Frontal cortex (tissue), 3 donors: ENCODE measurements at regions not wholly inside any gene's neighbourhood (a gene's known extent, or its start where the extent isn't known, plus 50 kb on each side); places are given as distances from the start of the nearest gene placed in this dataset.
"Not testable (repeated sequence)": the region's sequence is repeated elsewhere in the genome, so short reads cannot be mapped to it uniquely, and the experiment has no call there.

Source experiments
- DNase-seq, 2 donors: peaks; one replicate each; pipeline ENCODE4 v3.0.0; 2012; ENCODE audit warnings: low spot score in 2 of 2
- FAIRE-seq: peaks from 2 replicates; lab custom pipeline; 2012; peaks lifted over from hg19 to GRCh38; lab: Jason Lieb, UNC
- donor health status: control.
- donor health status: control.
- donor health status: control.

DNA sequence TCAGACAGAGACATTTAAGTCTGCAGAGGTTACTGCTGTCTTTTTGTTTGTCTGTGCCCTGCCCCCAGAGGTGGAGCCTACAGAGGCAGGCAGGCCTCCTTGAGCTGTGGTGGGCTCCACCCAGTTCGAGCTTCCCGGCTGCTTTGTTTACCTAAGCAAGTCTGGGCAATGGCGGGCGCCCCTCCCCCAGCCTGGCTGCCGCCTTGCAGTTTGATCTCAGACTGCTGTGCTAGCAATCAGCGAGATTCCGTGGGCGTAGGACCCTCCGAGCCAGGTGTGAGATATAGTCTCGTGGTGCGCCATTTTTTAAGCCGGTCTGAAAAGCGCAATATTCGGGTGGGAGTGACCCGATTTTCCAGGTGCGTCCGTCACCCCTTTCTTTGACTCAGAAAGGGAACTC is 245.0 kb upstream of the CDH2 start:
- not testable (repeated sequence) for DNase-seq, FAIRE-seq

DNA sequence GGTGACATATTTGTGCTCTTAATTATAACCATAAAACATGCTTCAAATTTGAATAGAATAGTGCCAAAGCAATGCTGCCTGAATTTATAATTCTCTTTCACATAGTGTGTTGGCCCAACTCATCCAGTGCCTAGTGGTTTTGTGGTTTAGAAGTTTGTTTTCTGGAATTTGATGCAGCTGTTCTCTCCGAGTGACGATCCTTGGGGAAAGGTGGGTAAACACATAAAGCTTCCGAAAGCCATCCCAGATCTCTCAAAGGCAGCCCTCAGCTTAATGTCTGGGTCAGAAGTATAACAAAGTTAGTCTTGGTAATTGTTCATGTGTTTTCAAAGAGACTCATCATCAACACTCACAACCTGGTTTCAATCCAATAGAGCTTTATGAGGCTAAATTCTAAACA is 235.6 kb upstream of the CDH2 start:
- DNase-seq: no peak
- FAIRE-seq: no peak

DNA sequence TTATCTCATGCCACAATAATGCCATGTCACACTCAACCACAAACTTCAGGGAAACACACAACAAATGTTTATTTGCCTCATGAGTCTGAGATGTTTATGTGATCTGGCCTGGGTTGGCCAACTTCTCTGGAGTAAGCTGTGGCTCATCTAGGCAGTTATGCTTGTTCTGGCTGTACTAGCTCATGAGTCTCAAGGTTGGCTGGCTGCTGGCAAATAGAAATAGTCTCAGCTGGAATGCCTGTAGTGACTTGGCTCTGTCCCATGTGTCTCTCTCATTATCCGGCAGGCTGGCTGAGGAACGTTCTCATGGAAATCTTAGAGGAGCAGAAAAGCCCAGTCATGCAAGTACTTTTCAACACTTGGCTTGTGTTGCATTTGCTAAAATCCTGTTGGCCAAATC is 234.9 kb upstream of the CDH2 start:
- DNase-seq (no peak), FAIRE-seq (no peak)

DNA sequence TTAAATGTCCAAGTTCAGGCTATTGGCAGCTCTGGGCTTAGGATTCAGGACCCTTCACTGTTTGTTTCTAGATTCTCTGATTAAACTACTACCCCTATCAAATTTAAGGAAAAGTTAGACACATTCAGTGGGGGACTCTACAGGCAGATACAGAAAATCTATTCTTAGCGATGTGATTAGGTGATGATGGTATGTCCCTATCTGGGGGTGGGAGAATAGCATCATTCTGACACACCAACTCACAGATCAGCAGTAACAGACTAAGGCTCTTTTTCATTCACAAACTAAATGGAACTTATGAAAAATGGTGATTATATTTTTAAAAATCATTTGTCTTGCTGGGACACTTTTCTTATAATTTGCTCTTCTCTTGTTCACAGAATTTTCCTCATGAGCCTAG is 232.9 kb upstream of the CDH2 start:
- DNase-seq (no peak), FAIRE-seq (no peak)

DNA sequence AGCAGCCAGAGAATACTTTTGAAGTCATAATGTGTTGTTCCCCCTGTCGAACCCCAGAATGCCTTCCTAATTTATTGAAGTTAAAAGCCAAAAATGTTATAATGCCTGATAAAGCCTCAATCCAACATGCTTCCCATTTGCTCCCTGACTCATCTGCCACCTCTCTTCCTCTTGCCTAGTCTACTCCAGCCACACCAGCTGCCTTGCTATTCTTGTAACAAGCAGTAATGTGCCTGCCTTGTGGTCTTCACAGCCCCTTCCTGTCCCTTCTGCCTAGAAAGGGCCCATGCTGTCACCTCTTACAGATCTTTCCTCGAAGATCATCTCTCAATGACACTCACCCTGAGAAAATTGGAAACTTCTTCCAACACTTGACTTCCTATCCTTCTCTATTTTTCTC is 231.6 kb upstream of the CDH2 start:
- no peak for DNase-seq
- FAIRE-seq: no peak

DNA sequence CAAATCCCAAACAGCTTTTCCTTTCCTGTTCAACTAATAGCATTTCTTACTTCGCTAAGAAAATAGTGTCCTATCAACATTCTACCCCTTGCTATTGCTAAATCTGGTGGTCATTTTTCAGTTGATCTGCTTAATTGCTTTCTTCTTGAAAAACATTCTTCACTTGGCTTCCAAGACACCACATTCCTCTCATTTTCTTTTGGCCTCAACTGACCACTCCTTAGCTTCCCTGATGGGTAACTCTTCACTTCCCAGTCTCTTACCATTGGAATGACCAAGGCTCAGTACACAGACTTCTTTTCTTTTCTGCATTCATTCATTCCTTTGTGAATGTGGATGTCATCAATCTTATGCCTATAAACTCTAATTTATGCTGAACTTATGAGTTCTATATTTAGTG is 230.8 kb upstream of the CDH2 start:
- FAIRE-seq: no peak
- no peak for DNase-seq

DNA sequence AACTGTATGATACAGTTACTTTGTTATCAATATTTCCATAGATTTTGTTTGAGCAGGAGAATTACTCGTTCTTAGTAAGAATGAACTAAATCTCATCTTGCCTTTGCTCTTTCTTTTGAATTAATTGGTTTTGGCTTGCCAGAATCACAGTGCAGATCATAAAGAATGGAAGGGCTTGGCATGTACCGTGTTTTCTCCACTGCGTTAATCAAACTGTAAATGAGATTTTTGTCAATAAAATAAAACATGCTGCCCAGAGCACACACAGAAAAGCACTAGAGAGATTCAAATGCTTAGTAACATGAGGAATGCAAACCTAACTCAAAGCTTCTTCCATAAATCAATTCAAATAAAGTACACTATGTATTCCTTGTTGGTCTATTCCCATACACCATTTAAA is 229.6 kb upstream of the CDH2 start:
- FAIRE-seq (no peak), DNase-seq (no peak)

DNA sequence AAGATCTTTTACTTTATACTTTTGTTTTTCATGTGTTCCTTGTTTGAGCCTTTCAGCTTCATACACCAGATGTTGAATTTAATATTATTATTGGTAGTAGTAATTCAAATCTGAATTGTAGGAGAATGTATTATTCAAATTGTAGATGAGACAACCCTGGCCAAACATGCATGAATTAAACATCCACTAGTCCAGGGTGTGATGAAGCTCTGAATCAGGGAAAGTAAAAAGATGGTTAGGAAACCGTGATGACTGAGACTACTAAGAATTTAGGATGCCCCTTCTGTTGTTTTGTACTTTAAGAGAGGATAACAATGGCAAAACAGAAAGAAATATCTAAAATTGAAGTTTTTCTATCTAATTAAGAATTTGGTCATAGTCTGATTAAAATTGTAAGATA is 227.8 kb upstream of the CDH2 start:
- DNase-seq (no peak), FAIRE-seq (no peak)

DNA sequence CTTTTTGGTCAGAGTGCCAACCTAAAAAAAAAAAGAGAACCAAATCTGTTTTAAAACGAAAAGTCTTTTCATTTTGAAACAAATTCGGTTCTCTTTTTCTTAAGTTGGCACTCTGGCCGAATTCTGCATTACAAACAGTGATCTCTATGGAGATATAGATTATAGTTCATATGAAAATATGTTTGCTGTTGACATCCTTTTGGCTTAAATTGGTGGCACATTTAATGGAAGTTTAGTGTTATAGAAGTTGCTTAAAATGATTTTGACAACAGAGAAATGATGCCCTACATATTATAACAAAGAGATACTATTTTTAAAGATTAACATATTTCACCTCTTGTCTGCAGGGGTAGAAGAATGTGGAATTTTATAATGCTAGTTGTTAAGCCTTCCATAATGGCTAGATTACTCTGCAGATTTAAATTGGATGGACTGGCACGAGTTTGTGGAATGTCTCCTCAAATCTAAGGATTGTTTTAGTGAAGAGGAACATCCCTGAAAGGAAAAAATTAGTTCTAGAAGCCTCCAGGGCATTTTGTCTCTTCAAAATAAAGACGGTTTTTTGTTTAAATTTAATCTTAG is 222.9 kb upstream of the CDH2 start:
- DNase-seq: no peak
- FAIRE-seq: no peak

DNA sequence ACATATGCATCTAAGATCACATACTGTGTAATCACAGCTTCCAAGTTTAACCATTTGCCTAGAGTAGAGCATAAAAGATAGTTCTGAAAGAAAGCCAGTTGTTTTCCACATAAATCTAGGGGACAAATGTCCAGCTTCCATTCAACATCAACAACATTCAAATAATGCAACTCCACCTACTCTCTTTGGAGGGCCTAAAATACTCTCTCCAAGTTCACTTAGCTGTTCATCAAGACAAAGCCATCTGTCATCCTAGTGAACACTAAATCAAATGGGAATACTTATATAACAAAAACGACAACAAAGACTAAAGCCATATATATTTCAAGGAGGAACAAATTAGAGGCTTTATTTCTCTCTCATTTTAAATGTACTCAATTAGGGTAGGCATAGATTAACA is 221.5 kb upstream of the CDH2 start:
- no peak for FAIRE-seq

DNA sequence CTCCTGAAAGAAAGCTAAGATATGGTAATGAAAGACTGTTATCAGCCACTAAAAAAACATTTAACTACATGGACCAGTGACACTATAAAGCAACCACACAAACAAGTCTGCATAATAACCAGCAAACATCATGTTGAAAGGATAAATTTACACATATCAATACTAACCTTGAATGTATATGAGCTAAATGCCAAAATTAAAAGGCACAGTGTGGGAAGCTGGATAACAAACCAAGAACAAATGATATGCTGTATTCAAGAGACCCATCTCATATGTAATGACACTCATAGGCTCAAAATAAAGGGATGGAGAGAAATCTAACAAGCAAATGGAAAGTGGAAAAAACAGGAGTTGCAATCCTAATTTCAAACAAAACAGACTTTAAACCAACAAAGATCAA is 213.1 kb upstream of the CDH2 start:
- FAIRE-seq (no peak), DNase-seq (no peak)

More for the DNA sequence above, 221.5 kb upstream of the CDH2 start:
- no peak for DNase-seq

DNA sequence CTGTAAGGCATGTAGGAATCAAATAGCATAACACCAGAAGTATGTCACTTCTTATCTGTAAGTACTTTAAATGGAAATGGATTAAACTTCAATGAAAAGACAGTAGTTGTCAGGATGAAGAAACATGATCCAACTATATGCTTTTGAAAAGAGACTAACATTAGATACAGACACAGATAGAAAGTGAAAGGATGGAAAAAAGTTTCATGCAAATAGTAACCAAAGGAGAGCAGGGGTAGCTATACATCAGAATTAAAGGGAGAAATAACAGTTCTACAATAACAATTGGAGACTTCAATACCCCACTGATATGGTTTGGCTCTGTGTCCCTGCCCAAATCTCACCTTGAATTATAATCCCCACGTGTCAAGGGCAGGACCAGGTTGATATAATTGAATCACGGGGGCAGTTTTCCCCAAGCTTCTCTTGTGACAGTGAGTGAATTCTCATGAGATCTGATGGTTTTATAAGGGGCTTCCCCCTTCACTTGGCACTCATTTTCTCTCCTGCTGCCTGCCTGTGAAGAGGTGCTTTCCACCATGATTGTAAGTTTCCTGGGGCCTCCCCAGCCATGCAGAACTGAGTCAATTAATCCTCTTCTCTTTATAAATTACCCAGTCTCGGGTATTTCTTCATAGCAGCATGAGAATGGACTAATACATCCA is 205.4 kb upstream of the CDH2 start:
- FAIRE-seq (no peak), DNase-seq (no peak)

DNA sequence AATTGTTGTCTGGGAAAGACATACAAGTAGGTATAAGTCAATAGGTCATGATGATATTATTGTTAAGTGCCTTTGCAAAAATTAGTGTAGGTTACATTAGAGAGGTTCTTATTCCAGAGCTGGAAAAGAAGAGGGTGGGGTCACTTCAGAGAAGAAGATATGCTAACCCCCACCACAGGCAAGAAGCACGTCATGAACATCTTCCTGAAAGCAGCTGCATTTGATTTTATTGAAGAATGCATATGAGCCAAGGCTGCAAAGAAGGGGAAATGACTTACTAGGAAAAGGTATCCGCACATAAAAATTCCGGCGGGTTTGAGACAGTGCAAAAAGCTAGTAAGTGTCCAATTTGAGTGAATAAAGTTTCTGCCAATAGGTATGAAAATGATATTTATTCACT is 195.3 kb upstream of the CDH2 start:
- FAIRE-seq: no peak
- DNase-seq: no peak

DNA sequence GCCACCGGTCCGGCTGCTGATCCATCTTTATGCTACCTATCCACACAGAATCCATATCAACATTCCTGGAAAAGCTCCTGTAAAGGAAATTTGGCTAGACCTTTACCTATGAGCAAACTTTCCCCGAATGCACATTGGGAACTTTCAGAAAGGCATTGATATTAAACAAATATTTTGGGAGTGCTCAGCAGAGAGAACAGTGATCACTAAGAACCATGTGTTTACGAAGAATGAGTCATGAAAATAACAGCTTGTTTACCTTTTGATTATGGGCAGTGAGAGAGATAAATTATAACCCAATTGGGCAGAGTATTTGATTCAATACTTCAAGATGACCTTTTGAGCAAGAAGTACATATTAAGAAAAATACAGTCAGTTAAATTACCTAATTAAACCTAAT is 189.7 kb upstream of the CDH2 start:
- DNase-seq (no peak), FAIRE-seq (no peak)

DNA sequence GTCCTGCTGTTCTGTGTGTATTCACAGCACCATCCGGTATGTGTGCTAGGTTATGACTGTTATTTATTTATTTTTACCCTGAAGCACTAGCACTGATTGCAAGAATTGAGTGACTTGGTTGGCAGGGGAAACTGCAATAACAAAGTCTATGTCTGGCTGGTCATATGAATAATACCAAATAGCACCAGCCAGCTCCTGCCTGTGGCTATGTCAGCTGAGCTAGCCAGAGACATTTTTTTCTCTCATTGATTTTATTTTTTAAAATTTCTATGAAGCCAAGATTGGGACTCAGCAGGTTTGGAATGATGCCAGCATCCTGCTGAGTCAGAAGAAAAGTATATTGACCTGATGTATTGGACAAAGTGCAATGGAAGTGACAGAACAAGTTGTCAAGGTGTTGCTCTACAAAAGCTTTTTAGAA is 188.5 kb upstream of the CDH2 start:
- FAIRE-seq: no peak
- no peak for DNase-seq

DNA sequence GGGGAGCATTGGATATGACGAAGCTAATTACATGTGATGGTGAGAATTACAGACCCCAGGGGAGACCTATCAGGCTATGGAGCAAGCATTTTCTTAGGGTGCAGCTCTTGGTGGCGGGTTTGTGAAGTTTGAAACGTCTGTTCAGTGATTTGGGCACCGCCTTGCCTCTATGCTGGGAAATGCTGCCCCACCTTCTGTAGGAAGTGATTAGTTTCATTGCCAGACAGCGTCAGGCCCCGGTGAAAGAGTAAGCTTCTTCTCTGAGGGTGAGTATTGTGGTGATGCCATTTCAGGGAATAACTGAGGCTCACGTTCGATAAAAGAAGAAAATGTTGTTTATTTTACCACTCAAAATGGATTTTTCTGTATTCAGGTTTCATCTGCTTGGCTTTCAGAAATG is 186.2 kb upstream of the CDH2 start:
- FAIRE-seq (no peak), DNase-seq (no peak)

DNA sequence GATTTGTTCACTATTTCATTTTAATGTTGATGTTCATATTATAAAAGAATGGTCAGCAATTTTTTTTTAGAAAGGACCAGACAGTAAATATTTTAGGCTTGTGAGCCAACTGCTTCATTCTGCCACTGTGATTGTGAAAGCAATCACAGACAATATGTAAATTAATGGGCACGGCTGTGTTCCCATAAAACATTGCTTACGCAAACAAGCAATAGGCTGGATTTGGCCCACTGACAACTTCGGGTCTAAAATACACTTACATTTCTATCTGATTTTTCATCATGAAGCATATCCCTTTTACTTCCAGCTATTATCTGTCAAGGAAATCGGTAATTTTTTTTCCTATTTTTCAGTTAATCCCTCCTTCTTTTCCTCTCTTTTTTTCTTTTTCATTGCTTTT is 182.2 kb upstream of the CDH2 start:
- no peak for FAIRE-seq
- no peak for DNase-seq

DNA sequence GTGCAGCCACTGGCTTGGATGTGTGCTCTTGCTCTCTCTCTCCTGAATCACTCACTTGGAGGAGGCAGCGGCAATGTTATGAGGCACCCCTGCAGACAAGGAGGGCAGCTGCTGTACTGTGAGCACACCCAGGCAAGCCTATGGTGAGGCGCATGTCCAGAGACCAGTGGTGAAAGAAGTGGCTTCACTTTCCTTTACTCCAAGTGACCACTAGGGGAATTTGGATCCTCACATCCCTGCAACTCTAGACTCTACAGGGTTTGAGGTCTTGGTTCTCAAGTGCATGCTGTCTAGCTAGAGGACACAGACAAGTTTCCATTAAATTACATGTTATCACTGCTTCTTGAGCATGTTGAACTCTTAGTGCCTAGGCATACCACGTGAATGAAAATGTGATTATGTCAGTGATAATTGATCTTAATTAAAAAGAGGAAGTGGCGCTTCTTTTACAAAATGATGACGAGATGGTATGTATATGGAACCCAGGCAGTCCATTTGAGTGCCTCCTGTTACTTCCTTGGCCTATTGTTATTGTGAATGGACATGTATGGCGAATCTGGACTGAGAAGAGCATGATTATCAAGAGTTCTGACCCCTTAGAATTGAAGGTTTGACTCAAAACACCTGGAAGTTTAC is 181.0 kb upstream of the CDH2 start:
- DNase-seq (no peak), FAIRE-seq (no peak)

DNA sequence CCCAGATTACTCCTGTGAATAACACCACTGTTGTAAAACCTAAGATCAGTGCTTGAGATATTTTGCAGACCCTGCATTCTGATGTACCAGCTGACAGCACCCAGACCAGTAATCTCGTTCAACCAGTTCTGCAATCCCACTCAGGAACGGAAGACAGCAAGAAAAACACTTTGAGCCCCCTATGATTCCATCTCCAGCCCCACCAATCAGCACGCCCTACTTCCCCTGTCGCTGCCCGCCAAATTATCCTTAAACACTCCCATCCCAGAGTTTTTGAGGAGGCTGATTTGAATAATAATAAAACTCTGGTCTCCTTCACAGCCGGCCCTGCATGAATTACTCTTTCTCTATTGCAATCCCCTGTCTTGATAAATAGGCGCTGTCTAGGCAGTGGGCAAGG is 173.9 kb upstream of the CDH2 start:
- DNase-seq (no peak), FAIRE-seq (no peak)

DNA sequence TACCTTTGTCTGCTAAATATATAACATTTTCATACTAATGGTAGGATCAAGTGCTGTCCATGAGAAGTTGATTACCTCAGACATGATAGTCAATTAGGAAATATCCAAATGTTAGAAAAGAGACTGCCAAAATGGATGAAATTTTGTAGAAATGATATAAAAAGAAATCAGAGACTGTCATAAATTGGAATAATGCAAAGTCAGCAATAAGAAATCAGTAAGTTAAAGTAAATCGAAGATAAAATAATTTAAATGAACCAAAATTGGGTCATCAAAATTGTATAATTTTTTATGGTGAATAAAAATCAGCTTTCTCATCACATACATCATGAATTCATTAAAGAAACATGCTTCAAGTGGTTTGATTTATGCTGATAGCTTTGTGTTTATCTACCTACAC is 165.3 kb upstream of the CDH2 start:
- FAIRE-seq: no peak
- no peak for DNase-seq

DNA sequence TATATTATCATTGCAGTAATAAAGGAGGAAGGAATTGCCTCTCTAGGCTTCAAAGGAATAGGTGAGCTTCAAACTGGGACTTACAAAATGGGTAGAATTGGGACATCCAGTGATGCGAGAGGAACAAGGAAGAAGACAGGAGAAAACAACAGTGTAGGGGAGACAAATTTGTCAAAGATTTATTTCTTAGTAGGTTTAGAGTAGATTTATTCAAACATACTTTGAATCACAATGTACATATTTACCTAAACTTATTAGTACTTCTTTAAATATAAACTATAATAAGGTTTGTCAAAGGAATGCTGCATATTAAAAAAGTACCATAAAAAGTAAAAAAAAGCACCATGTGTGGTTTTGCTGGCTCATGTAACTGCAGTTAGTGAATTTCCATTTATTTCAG is 161.4 kb upstream of the CDH2 start:
- DNase-seq: no peak

DNA sequence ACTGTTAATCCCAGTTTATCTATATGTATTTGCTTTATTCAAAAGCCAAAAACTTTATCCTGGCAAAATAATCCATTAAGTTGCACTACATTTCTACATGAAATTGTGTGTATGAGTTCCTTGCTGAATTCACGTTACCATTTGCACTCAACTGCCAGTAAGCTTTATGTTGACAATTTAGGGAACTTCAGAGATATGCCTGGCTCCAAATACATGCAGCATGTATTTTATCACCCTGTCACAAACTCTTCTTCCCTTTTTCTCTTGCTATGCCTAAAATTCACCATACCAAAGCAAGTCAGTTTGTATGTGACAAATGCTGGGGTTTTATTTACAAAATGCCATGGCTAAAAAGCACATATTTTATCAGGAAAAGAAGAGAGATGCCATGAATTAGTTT is 157.6 kb upstream of the CDH2 start:
- DNase-seq: no peak
- no peak for FAIRE-seq

More for the DNA sequence above, 161.4 kb upstream of the CDH2 start:
- FAIRE-seq: no peak
